HL-60 (cell line): ENCODE measurements at regions not wholly inside any gene's neighbourhood (a gene's known extent, or its start where the extent isn't known, plus 50 kb on each side); places are given as distances from the start of the nearest gene placed in this dataset.

Experiments
- CTCF ChIP-seq: IDR thresholded peaks from one replicate; pipeline ENCODE4 v1.5.1; 2011; ENCODE audit warnings: low read length, control low read depth, inconsistent platforms; ENCODE audit not compliant: insufficient read depth
- GABPA ChIP-seq: IDR thresholded peaks from 2 replicates; pipeline ENCODE4 v1.6.1; 2012; ENCODE audit warnings: low read depth
- POLR2AphosphoS5 ChIP-seq: IDR thresholded peaks from 2 replicates; pipeline ENCODE4 v1.6.1; 2012; ENCODE audit warnings: low read depth
- REST ChIP-seq: IDR thresholded peaks from 2 replicates; pipeline ENCODE4 v1.6.1; 2012; ENCODE audit warnings: low read depth; ENCODE audit not compliant: insufficient replicate concordance
- SPI1 ChIP-seq: IDR thresholded peaks from 2 replicates; pipeline ENCODE4 v1.6.1; 2012; ENCODE audit warnings: low read depth, mild to moderate bottlenecking, borderline replicate concordance

GRCh38 chr16:59148769-59149155, 414.6 kb upstream of the GOT2 start:
- TF ChIP-seq CTCF: no peak
- no peak for TF ChIP-seq SPI1
- no peak for TF ChIP-seq POLR2AphosphoS5
- no peak for TF ChIP-seq REST
- no peak for TF ChIP-seq GABPA
